ENCODE measurements at regions not wholly inside any gene's neighbourhood (a gene's known extent, or its start where the extent isn't known, plus 50 kb on each side); places are given as distances from the start of the nearest gene placed in this dataset.

DNA sequence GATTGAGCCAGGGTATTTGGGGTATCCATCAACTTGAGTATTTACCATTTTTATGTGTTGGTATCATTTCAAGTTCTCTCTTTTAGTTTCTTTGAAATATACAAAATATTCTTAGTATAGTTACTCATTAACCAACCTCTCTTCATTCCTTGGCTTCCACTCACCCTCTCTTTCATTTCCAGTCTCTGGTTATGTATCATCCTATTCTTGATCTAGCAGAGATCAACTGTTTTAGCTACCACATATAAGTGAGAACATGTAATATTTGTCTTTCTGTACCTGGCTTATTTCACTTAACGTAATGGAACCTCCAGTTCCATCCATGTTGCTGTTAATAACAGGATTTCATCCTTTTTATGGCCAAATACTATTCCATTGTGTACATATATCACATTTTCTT is 86.9 kb downstream of the DACT1 start:
- in situ Hi-C loops (cut with MboI; ENCODE audit: low pct_unique_long_range_greater_than_20kb, low sequenced_read_pairs, unreplicated experiment) = no loop called here
- DNase-seq (ENCODE audit: low spot score) = no peak
- TF ChIP-seq, protein P1, sequence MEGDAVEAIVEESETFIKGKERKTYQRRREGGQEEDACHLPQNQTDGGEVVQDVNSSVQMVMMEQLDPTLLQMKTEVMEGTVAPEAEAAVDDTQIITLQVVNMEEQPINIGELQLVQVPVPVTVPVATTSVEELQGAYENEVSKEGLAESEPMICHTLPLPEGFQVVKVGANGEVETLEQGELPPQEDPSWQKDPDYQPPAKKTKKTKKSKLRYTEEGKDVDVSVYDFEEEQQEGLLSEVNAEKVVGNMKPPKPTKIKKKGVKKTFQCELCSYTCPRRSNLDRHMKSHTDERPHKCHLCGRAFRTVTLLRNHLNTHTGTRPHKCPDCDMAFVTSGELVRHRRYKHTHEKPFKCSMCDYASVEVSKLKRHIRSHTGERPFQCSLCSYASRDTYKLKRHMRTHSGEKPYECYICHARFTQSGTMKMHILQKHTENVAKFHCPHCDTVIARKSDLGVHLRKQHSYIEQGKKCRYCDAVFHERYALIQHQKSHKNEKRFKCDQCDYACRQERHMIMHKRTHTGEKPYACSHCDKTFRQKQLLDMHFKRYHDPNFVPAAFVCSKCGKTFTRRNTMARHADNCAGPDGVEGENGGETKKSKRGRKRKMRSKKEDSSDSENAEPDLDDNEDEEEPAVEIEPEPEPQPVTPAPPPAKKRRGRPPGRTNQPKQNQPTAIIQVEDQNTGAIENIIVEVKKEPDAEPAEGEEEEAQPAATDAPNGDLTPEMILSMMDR (IDR thresholded peaks at IDR 0.05; ENCODE audit: extremely low read depth, insufficient read depth, missing control alignments) = no peak

DNA sequence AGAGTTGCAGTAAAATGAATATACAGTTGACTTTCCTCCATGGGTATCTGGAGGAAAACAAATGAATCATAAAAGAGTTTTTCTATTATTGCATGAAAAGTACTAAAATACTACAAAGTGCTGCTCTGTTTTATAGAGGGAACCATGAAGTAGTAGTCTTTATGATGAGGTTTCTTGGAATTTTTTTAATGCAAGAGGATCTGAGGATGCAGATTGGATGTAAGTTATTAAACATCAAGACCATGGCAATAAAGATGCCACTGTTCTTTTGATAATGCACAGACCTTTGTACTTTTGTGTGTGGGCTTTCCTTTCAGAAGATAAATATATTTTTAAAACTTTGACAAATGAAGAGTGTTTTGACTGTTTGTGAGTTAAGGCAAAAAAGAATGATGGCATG is 87.5 kb downstream of the DACT1 start:
- DNase-seq (ENCODE audit: low spot score) = no peak
- TF ChIP-seq, protein P1 (IDR thresholded peaks at IDR 0.05; ENCODE audit: extremely low read depth, insufficient read depth, missing control alignments) = no peak
- in situ Hi-C loops (cut with MboI; ENCODE audit: low pct_unique_long_range_greater_than_20kb, low sequenced_read_pairs, unreplicated experiment) = no loop called here

DNA sequence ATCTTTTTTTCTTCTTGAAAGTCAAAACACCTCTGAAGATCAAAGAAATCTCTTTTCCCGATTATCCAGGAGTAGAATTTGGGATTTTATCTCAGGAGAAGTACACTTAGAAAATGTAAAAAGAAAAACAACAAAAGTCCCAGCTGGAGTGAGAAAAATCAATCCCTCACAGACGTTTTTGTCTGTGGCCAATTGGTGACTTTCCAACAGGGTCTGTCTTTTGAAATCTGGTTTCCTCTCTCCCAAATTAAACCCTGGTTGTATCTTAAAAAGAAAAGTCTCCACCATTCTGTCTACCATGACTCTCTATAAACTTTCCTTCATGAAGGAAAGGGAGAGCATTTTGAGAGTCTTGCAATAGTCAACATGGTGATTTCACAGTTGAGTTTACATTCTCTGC is 88.1 kb downstream of the DACT1 start:
- DNase-seq (ENCODE audit: low spot score) = no peak
- in situ Hi-C loops (cut with MboI; ENCODE audit: low pct_unique_long_range_greater_than_20kb, low sequenced_read_pairs, unreplicated experiment) = no loop called here
- TF ChIP-seq, protein P1 (IDR thresholded peaks at IDR 0.05; ENCODE audit: extremely low read depth, insufficient read depth, missing control alignments) = no peak

DNA sequence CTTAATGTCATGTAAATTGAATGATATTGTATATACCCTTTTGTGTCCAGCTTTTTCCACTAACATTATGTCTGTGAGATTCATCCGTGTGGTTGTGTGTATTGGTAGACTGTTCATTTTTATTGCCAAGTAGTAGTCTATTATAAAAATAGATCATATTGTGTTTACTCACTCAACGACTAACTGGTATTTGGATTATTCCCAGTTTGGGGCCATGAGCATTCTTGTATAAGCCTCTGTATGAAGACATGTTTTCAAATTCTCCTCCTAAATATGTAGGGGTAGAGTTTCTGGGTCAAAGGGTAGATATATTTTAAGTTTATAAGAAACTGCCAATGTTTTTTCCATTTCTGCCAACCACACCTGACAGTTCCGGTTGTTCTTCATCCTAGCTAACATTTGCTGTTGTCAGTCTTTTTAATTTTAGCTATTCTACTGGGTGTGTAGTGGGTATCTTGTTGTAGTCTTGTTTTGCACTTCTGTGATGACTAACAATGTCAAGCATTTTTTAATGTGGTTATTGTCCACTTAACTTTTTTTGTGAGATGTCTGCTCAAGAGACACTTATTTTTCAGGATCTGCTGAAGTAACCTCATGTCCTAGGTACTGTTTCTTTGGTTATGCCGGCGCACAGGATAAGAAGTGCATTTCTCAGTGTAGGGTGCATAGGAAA is 93.2 kb downstream of the DACT1 start:
- TF ChIP-seq, protein P1 (IDR thresholded peaks at IDR 0.05; ENCODE audit: extremely low read depth, insufficient read depth, missing control alignments) = no peak
- in situ Hi-C loops (cut with MboI; ENCODE audit: low pct_unique_long_range_greater_than_20kb, low sequenced_read_pairs, unreplicated experiment) = no loop called here
- no peak for DNase-seq (ENCODE audit: low spot score)

DNA sequence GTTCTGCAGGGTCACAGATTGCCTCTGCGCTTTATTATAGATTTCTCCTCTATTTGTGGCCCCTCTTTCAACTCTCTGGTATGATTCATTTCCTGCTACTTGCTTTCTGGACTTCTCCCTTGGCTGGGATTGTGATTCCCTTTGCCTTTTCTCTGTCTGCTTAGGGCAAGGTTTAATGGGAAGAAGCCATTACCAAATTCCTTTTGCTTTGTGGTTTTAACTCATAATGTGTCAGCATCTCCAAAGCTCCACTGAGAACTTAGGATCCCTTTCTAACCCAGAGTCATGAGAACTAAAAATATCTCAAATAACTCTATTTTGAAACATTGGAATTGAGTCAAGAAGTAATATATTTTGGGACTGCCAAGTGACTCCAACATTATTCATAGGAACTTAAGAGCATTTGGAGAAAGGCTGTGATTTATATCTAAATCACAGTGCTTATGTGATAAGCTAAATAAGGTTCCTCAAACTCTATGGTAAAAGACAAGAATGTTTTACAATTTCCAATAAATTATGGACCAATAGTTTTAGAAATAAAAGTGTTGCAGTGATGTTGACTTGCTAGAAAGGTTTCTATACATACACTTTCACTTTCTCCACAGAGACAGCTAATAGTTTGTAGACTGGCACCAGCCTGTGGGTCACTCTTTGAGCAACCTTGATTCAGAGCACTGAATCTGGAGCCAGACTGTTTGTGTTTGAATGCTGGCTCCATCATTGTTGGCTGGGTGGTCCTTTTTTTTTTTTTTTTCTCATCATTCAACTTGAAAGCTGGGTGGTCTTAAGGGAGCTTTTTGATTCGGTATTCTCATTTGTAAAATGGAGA is 93.9 kb downstream of the DACT1 start:
- no peak for DNase-seq (ENCODE audit: low spot score)
- in situ Hi-C loops (cut with MboI; ENCODE audit: low pct_unique_long_range_greater_than_20kb, low sequenced_read_pairs, unreplicated experiment) = no loop called here
- TF ChIP-seq, protein P1 (IDR thresholded peaks at IDR 0.05; ENCODE audit: extremely low read depth, insufficient read depth, missing control alignments) = no peak

DNA sequence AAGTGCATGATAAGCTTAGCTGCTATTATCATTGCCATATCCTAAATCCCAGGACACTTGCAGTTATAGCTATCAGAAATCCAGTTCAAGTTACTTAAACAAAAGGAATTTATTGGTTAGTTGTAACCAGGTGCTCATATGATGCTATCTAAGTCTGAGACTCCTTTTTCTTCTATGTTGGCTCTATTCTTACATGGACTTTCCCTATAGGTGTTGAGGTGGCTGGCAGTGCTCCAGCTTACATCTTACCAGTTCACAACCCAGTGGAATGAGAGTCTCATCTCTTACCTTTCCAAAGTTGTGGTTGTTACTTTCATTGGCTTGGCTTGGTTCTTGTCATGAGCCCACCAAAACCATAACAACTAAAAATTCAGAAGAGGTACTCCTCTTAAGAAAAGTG is 94.6 kb downstream of the DACT1 start:
- in situ Hi-C loops (cut with MboI; ENCODE audit: low pct_unique_long_range_greater_than_20kb, low sequenced_read_pairs, unreplicated experiment) = no loop called here
- no peak for DNase-seq (ENCODE audit: low spot score)
- TF ChIP-seq, protein P1 (IDR thresholded peaks at IDR 0.05; ENCODE audit: extremely low read depth, insufficient read depth, missing control alignments) = no peak

Measured in GM13977 (cell line).